Inflammatory macrophage treated with lipopolysaccharide for 4 hours (primary cell): ENCODE measurements at regions not wholly inside any gene's neighbourhood (a gene's known extent, or its start where the extent isn't known, plus 50 kb on each side); places are given as distances from the start of the nearest gene placed in this dataset.
"Not testable (repeated sequence)": the region's sequence is repeated elsewhere in the genome, so short reads cannot be mapped to it uniquely, and the experiment has no call there.

Experiments used
- DNase-seq: peaks from one replicate; pipeline ENCODE4 v3.0.0-alpha.2; 2020

DNA sequence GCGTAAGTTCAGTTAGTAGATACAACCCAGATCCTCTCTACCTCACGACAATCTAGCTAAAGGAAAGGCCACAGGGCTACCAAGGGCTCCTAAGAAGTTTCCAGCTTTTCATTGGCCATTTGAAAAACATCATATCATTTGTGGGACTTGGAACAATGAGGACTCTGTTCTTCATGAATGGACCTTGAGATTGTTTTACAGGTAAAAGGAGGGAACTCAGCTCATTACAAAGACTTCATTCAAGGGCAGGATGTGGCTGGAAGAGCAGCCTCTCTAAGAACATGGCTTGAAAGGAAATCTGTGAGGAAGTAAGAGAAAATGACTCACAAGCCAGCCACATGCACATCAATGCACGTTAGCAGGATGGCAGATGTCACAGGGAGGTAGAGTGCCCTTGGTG is 105.9 kb upstream of the SLC7A11 start:
- DNase-seq, result peak; percentile 32

GRCh38 chr4:138347561-138347960 is 105.4 kb upstream of the SLC7A11 start:
- no peak for DNase-seq

DNA sequence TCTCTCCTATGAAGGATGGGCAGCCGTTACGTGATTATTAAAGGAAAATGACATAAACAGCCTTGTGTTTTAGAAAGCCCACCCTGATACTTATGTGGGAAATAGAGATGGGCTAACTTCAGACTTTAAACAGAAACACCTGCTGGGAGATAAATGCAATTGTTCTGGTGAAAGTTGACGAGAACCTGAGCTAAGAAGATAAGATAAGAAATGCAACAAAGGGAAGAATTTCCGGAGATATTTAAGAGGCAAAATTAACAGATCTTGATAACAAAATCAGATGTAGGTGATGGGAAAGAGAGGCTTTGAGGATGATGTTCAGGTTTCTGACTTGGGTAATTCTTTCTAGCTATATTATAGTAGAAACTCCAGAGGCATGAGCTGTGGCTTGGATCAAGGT is 102.7 kb upstream of the SLC7A11 start:
- DNase-seq, result no peak

GRCh38 chr4:138344054-138344453 is 101.9 kb upstream of the SLC7A11 start:
- DNase-seq, result peak; percentile 18

DNA sequence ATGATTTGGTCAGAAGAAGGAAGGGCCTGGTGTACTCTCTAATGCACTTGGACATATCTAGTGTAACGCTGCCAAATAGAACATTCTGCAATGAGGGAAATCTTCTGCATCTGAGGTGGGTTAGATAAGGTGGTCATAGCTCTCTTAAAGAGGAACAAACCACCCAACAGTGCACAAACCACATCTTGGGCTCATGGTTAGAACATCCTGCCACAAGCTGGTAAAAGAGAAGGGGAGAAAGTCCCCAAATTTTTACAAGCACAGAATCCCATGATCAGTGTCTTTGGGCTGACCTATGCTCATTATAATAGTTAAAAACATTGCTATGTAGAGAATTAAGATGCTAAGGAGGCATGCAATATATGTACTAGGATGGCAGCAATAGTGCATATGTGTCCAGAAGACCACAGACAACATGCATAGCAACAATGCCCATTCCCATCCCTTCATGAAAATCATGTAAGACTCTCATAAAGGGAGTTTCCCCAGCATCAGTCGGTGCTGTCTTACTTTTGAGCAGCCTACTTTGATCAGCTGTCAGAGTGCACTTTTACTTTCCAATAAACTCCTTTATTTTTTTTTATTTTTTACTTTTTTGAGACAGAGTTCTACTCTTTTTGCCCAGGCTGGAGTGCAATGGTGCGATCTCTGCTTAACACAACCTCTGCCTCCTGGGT is 99.7 kb upstream of the SLC7A11 start:
- no peak for DNase-seq

GRCh38 chr4:138338840-138339239 is 96.7 kb upstream of the SLC7A11 start:
- DNase-seq, result no peak

- not testable (repeated sequence) for DNase-seq
Observed at GRCh38 chr4:138338222-138338621, 96.1 kb upstream of the SLC7A11 start.

DNA sequence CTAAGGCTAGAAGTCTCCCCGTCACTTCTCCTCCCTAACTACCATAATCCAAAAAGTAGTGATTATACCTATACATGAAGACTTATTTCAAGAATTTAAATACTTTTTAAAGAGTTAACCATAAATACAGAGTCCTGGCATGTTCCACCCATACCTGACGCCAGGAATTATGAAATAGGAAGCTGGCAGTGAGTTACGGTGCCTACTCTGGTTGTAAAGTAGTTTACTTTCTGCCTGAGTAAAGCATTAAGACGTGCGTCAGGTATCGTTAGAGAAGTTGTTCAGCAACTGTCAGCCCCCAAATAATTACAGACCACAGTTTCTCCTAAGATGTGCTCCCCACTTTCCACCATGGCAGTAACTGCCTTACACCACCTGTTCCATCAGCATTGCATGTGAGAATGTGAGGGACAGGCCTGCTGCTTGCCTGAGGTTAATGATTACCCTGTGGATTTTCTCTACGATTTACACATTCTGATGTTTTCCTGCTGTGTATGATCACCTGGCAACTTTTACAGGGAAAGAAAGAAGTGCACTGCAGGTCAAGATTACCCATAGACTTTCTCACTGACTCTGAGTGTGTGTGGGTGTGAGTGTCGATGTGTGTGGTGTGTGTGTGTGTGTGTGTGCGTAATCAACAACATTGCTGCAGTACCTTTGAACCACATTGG is 92.3 kb upstream of the SLC7A11 start:
- no peak for DNase-seq

DNA sequence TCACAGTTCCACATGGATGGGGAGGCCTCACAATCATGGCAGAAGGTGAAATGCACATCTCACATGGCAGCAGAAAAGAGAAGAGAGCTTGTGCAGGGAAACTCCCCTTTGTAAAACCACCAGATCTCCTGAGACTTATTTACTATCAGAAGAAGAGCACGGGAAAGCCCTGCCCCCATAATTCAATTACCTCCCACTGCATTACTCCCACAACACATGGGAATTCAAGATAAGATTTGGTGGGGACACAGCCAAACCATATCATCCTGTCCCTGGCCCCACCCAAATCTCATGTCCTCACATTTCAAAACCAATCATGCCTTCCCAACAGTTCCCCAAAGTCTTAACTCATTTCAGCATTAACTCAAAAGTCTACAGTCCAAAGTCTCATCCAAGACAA is 90.3 kb upstream of the SLC7A11 start:
- not testable (repeated sequence) for DNase-seq

DNA sequence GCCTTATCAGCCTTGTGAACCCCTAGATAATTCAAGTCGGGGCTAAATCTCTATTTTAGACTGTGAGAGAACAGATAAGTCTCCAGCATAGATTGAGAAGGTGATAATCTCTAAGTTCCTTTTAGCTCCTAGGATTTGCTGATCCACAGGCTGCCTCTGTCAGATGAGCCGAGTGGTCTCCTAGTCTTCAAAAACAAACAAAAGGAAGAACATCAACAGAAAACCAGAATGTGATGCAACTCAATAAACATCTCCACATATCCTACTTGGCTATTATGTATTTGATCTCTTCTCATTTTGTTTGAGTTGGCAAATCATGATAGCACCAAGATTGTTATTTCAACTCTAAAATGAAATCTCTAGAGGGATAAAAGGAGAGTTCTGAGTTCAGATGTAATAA is 88.4 kb upstream of the SLC7A11 start:
- DNase-seq, result no peak

GRCh38 chr4:138329506-138330070 is 87.4 kb upstream of the SLC7A11 start:
- DNase-seq, result no peak

DNA sequence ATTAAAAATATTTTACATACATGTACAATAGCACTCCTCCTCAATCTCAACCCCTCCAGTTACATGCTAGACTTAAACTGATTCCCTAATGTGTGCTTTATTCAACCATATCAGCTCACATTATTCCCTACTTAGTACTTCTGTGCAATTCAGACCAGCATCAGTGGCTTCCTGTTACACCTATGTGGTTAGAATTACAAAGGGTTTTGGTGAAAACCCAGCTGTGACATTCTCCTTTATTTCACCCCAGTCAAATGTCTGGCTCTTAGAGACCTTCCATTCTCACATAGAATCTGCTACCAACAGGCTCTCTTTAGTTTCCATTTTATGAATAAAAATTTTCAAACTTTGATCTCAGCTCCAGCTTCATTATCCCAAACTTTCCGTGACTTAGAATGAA is 85.2 kb upstream of the SLC7A11 start:
- no peak for DNase-seq

GRCh38 chr4:138320831-138321230 is 78.7 kb upstream of the SLC7A11 start:
- DNase-seq, result no peak

DNA sequence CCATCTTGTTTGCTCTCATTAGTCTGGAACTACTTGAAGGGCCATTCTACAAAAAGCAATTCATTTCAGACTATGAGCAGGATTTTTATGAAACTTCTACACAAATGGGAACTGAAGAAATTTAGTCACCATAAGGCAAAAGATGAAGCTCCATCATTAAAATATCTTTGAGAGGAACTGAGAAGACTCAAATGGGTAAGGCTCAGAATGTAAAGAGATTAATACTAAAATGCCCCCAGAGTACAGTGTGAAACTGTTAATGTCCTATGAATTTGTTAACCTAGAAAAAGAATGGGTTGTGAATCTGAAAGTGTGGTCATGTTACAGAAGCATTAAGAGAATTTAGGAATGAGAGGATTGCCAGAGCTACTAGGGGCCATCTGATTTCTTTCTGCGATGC is 77.9 kb upstream of the SLC7A11 start:
- DNase-seq, result no peak

DNA sequence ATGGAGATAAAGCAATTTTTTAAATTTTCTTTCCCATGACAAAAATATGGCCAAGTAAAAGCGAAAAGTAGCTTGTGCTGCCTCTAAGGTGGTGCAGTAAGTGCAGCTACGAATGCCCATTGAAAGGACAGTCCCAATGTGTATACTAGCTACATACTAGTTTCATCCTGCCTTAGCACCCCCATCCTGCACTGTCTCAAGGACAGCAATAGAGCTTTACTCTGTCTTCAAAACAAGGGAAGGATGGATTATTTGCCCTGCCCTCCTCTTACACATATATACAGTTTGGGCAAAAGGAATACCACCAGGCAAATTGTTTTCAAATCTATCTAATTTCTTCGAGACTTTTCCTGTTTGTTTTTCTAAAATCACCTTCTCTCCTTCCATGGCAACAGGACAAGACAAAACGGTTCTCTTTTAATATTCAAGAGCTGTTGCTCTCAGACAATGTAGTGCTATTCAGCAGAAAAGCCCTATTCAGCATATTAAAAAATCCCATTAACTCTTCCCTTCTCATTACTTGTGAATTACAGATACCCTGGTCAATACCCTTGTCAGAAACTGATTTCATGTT is 75.1 kb upstream of the SLC7A11 start:
- DNase-seq, result no peak

DNA sequence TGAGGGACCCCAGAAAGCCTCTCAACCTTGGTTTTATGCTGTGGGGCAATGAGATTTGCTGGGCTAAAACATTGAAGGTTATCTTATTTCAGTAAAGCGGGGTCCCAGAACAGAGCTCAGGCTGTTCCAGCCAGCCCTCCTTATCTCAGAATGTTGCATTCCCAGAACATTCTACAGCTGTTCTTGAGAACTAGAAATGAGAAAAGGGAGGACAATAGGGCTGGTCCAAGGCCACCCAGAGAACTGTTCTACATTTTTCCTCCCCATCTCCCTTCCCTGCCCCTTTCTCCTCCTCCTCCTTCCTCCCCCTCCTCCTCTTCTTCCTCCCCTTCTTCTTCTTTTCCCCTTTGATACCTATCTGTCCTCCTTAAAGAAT is 70.4 kb upstream of the SLC7A11 start:
- DNase-seq, result no peak

DNA sequence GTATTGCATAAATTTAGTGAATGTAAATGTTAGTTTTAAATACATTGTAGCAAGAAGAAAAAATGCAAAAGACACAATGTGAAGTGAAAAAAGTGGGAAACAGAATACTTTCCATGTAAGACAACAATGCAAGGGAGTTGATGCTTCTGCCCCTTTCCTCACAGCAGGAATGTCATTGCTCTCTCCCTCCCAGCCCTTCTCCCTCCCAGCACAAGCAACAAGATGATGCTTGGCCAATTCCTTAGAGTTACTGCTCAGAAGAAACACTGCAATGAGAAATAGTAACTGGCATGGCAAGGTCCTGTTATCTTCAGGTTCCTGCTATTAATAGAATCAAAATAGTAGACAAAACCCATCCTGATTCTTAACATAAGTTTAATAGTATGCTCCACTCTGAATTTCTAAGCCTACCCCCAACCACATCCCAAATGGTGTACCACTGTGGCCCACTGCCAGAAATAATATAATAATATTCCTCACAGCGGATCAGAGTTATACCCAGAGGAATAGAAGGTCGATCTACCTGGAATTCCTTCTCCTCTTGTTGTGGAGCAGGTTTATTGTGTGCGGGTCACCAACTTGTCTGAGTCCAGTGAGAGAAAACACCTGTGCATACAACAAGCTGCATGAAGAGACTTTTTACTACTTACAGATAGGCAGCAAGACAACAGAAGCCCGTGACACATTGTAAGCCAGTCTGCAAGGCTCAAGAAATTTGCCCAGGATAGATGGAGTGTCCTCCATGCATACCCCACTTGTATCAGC is 69.8 kb upstream of the SLC7A11 start:
- DNase-seq, result no peak

- no peak for DNase-seq
Observed at GRCh38 chr4:138310991-138311390, 68.8 kb upstream of the SLC7A11 start.

DNA sequence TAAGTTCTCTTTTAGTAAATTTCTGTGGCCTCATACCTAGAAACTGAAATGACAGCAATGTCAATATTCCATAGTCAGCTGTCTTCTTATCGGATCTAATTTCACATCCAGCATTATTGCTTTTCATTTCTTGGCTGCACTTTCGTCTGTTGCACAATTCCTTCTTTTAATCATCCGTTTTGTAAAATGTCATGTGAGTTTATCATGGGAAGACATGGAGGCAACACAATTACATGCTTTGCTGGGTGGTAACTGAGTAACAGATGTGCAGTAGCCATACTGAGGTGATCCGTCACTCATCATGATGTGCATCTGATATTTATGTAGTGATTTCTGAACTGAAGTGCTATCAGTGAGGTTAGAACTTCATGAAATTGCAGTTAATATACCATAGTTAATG is 68.3 kb upstream of the SLC7A11 start:
- DNase-seq, result no peak

GRCh38 chr4:138308356-138308755 is 66.2 kb upstream of the SLC7A11 start:
- DNase-seq, result no peak

DNA sequence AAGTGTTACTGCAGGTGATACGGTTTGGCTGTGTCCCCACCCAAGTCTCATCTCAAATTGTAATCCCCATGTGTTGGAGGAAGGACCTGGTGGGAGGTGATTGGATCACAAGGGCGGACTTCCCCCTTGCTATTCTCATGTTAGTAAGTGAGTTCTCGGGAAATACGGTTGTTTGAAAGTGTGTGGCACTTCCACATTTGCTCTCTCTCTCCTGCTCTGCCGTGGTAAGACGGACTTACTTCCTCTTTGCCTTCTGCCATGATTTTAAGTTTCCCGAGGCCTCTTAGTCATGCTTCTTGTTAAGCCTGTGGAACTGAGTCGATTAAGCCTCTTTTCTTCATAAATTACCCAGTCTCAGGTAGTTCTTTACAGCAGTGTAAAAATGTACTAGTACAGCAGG is 65.2 kb upstream of the SLC7A11 start:
- peak; percentile 89 for DNase-seq

DNA sequence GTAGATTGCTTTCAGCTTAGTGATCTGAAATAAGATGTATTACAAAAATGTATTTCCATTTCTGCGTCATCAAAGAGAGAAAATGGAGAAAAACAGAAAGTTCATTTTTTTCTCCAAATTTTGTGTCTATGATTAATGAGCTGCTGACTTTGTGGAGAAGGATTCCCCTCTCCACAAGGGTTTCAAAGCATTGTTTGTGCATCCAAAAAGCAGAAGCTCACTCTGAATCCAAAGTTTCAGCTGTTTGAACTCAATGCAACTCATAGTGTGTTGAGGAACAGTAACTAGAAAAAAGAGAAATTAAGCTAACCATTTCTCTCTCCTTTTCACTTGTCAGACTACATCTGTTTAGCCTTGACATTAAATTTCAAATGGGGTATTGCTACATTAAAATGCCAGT is 62.9 kb upstream of the SLC7A11 start:
- peak; percentile 89 for DNase-seq

GRCh38 chr4:138301536-138301935 is 59.4 kb upstream of the SLC7A11 start:
- no peak for DNase-seq

- DNase-seq, result peak; percentile 22
Observed at GRCh38 chr4:138300616-138301015, 58.5 kb upstream of the SLC7A11 start.
